Upper lobe of left lung (tissue), 6 donors: ENCODE measurements at regions not wholly inside any gene's neighbourhood (a gene's known extent, or its start where the extent isn't known, plus 50 kb on each side); places are given as distances from the start of the nearest gene placed in this dataset.

ENCODE experiments used
- ATAC-seq, 2 donors: fragments of 200-7000 bp; cut with Tn5 transposase; one replicate each; pipeline ENCODE4 v1.9.1; 2022; ENCODE audit warnings: mild to moderate bottlenecking in 2 of 2, moderate library complexity in 2 of 2; ENCODE audit not compliant: low FRiP score in 2 of 2
- DNase-seq, 2 donors: peaks; one replicate each; pipeline ENCODE4 v3.0.0-alpha.2; 2019 to 2020
- H3K27ac ChIP-seq, 4 donors: fragments of 200-600 bp; sonication (generic); one replicate each; pipeline ENCODE4 v1.5.1; 2016 to 2019
- H3K27me3 ChIP-seq, 4 donors: fragments of 200-600 bp; sonication (generic); one replicate each; pipeline ENCODE4 v1.5.1; 2017 to 2019
- H3K36me3 ChIP-seq, 4 donors: fragments of 200-600 bp; sonication (generic); one replicate each; pipeline ENCODE4 v1.5.1; 2016 to 2019
- H3K4me1 ChIP-seq, 4 donors: fragments of 200-600 bp; sonication (generic); one replicate each; pipeline ENCODE4 v1.5.1; 2018 to 2019
- H3K4me3 ChIP-seq, 4 donors: fragments of 200-600 bp; sonication (generic); one replicate each; pipeline ENCODE4 v1.5.1; 2017 to 2019; ENCODE audit warnings: mild to moderate bottlenecking in 2 of 4, moderate library complexity in 1 of 4
- H3K9me3 ChIP-seq, 4 donors: fragments of 200-600 bp; sonication (generic); one replicate each; pipeline ENCODE4 v1.5.1; 2018 to 2019
- EP300 ChIP-seq, 4 donors: sonication (generic); formaldehyde crosslinking; IDR thresholded peaks; one replicate each; pipeline ENCODE4 v1.5.1; 2017; ENCODE audit warnings: antibody characterized with exemption in 4 of 4, control low read depth in 2 of 4
- POLR2A ChIP-seq, 4 donors: fragments of 450-650 bp; IDR thresholded peaks; one replicate each; pipeline ENCODE4 v1.5.1; 2016 to 2017; ENCODE audit warnings: antibody characterized with exemption in 4 of 4, mild to moderate bottlenecking in 2 of 4
- POLR2AphosphoS5 ChIP-seq, 2 donors: sonication (generic); formaldehyde crosslinking; IDR thresholded peaks; one replicate each; pipeline ENCODE4 v1.5.1; 2017; ENCODE audit warnings: antibody characterized with exemption in 2 of 2
- WGBS, 2 donors: methylation state at CpG; one replicate each; pipeline ENCODE4 v1.1.5; 2017 to 2018; 5-methylcytosine and 5-hydroxymethylcytosine counted together
- TF ChIP-seq, protein P1 (sequence below), 6 experiments: fragments of 450-650 bp in 4 of 6; fragments of 200-600 bp in 2 of 6; sonication (generic) in 2 of 6; IDR thresholded peaks; one replicate each; pipeline ENCODE4 v1.5.1; 2016 to 2019; ENCODE audit warnings: antibody characterized with exemption in 6 of 6
- donor health status: DM: no; HTN: no; CAD: no; lungs with moderate emphysema.
- donor health status: DM: no; HTN: yes; CAD: no; lungs with severe emphysema.

DNA sequence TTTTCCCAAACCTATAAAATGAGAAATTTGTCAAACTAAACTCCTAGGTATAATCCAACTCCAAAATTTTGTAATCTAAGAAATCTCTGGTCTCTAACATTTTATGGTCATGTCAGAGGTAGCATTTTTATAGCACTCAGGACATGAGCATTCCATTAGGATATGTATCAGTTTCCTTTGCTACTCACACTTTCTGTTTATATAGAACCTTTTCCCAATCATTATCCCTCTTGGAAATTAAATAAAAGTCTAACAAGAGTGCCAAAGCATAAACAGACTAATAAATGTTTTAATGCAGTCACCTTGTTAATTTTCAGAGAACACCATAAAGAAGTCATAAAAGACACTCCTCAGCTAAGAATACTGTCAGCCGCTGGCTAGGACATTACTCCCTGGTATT lies 300.0 kb upstream of the CWC22 start:
- H3K27ac ChIP-seq: no peak overlapping the region
- no peaks in the 10 kb centered on the region for H3K27me3 ChIP-seq
- TF ChIP-seq POLR2AphosphoS5 (IDR thresholded peaks at IDR 0.05) (no peak), EP300 (IDR thresholded peaks at IDR 0.05) (no peak), POLR2A (IDR thresholded peaks at IDR 0.05) (no peak)
- TF ChIP-seq, protein P1, sequence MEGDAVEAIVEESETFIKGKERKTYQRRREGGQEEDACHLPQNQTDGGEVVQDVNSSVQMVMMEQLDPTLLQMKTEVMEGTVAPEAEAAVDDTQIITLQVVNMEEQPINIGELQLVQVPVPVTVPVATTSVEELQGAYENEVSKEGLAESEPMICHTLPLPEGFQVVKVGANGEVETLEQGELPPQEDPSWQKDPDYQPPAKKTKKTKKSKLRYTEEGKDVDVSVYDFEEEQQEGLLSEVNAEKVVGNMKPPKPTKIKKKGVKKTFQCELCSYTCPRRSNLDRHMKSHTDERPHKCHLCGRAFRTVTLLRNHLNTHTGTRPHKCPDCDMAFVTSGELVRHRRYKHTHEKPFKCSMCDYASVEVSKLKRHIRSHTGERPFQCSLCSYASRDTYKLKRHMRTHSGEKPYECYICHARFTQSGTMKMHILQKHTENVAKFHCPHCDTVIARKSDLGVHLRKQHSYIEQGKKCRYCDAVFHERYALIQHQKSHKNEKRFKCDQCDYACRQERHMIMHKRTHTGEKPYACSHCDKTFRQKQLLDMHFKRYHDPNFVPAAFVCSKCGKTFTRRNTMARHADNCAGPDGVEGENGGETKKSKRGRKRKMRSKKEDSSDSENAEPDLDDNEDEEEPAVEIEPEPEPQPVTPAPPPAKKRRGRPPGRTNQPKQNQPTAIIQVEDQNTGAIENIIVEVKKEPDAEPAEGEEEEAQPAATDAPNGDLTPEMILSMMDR (IDR thresholded peaks at IDR 0.05): no peak
- H3K4me3 ChIP-seq: no peak overlapping the region
- H3K4me1 ChIP-seq: no peaks in the 10 kb centered on the region
- H3K36me3 ChIP-seq: no peaks in the 10 kb centered on the region
- ATAC-seq (no peak), DNase-seq (no peak)
- 97 to 98% methylated on average over 1 of the region's 1 CpG for WGBS, 2 donors
- H3K9me3 ChIP-seq: no peaks in the 10 kb centered on the region

DNA sequence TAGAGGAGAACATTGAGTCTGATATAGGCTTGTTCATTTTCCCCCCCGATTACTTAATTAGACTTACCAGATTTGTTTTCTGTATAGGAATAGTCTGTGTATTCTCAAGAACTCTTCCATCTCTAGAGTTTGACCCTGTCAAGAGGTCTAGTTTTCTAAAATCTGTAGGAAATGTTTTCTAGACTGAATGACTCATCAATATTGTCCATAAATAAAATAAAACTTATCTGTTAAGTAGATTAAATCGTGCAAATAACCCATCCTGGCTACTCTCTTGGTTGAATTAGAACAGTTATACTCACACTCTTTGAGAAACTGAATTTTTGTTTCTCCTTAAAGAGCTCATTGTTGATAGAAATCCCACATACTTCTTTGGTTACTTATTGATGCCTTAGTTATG lies 299.2 kb upstream of the CWC22 start:
- Histone ChIP-seq H3K4me3 (no peak overlapping the region), H3K36me3 (no peaks in the 10 kb centered on the region), H3K9me3 (no peaks in the 10 kb centered on the region), H3K4me1 (no peaks in the 10 kb centered on the region), H3K27ac (no peak overlapping the region), H3K27me3 (no peaks in the 10 kb centered on the region)
- DNase-seq: no peak
- 70 to 76% methylated on average over 2 of the region's 2 CpGs for WGBS, 2 donors
- TF ChIP-seq POLR2A (IDR thresholded peaks at IDR 0.05) (no peak), EP300 (IDR thresholded peaks at IDR 0.05) (no peak)
- no peak for ATAC-seq

DNA sequence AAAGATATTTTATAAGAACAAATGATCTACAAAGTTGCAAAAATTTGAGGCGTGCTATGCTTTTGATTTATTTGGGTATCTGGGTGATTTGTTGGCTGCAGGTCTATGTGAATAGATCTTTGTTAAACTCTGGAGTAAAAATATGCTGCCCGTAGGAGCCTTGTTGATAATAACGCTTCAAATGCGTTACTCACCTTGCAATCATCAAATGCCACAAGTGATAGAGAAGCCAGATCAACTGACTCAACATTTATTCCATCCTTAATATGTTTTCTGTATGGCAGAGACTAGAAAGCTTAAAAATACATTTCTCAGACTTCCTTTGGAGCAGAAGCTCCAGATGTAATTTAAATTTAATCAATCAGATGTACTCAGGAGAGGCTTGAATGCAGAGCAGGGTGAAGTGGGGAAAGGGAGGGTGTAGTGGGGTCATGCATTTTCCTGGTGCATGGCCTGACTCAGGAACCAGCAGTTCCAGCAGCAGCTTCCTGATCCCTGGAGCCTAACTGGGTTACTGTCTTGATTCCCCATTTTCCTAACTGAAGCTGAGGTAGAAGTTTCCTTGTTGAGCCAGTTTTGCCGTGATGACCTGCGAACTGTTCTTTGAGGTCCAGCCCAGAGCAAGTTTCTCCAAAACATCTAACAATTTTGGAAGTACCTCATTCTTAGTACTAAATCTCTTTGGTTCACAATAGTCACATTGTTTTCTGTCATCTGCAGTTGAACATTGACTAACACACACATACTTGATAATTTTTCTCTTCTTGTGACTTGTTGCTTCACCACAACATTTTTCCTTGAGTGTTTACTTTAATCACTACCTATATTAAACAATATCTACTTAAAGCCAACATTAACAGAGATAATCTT lies 284.7 kb upstream of the CWC22 start:
- no peak for ATAC-seq
- no peaks in the 10 kb centered on the region for H3K9me3 ChIP-seq
- no peak overlapping the region for H3K27ac ChIP-seq
- no peak overlapping the region for H3K4me3 ChIP-seq
- TF ChIP-seq POLR2AphosphoS5 (IDR thresholded peaks at IDR 0.05): no peak
- TF ChIP-seq, protein P1 (IDR thresholded peaks at IDR 0.05): no peak
- no peak for TF ChIP-seq EP300 (IDR thresholded peaks at IDR 0.05)
- TF ChIP-seq POLR2A (IDR thresholded peaks at IDR 0.05): no peak
- no peaks in the 10 kb centered on the region for H3K4me1 ChIP-seq
- H3K27me3 ChIP-seq: no peaks in the 10 kb centered on the region
- 71 to 83% methylated on average over 6 of the region's 6 CpGs for WGBS, 2 donors
- no peak for DNase-seq
- no peaks in the 10 kb centered on the region for H3K36me3 ChIP-seq

DNA sequence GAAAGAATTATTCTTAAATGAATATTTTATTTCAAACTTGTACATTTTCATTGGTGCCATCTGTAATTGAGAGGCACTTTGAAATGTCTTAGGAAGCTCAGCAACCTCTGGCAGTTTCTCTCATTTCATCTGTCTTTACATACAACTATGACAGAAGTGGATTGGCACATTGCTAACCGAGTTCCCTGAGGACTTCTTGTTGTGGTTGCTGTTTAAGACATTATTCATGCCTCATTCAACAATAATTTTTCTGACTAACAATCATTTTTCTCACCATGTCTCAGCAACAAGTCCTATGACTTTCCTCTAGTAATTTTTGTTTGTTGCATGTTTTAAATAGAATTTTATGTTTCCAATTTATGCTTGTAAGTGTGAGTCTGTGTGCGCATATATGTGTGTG lies 284.0 kb upstream of the CWC22 start:
- Histone ChIP-seq H3K27me3 (no peaks in the 10 kb centered on the region), H3K27ac (no peak overlapping the region), H3K9me3 (no peaks in the 10 kb centered on the region), H3K36me3 (no peaks in the 10 kb centered on the region), H3K4me3 (no peak overlapping the region), H3K4me1 (no peaks in the 10 kb centered on the region)
- WGBS, 2 donors: 29 to 52% methylated on average over 2 of the region's 2 CpGs
- DNase-seq: no peak
- TF ChIP-seq EP300 (IDR thresholded peaks at IDR 0.05) (no peak), POLR2AphosphoS5 (IDR thresholded peaks at IDR 0.05) (no peak), POLR2A (IDR thresholded peaks at IDR 0.05) (no peak)
- TF ChIP-seq, protein P1 (IDR thresholded peaks at IDR 0.05): no peak
- no peak for ATAC-seq

DNA sequence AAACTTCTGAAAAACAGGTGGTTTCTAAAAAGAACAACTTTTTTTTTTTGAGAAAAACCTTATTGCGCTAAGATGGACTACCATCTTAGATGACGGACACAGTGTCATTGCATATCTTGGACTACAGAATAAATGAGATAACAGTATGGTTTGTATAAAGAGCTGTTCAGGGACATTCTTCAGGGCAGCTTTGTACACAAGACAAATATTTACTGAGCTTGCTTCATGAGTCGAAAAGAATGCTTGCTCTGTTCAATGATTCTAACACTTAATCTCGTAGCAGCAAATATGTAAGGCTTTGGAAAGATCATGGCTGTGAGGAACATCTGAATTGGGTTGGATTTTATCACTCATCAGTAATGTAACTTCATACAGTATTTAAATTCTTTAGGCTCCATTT lies 282.5 kb upstream of the CWC22 start:
- H3K9me3 ChIP-seq: no peaks in the 10 kb centered on the region

More for the DNA sequence above, 282.5 kb upstream of the CWC22 start:
- no peak overlapping the region for H3K4me3 ChIP-seq
- WGBS, 2 donors: 50 to 58% methylated on average over 4 of the region's 4 CpGs
- no peak for TF ChIP-seq EP300 (IDR thresholded peaks at IDR 0.05)
- TF ChIP-seq POLR2AphosphoS5 (IDR thresholded peaks at IDR 0.05): no peak
- TF ChIP-seq, protein P1 (IDR thresholded peaks at IDR 0.05): no peak
- no peak for TF ChIP-seq POLR2A (IDR thresholded peaks at IDR 0.05)
- no peaks in the 10 kb centered on the region for H3K27me3 ChIP-seq
- no peaks in the 10 kb centered on the region for H3K4me1 ChIP-seq
- DNase-seq: no peak
- no peak overlapping the region for H3K27ac ChIP-seq
- ATAC-seq: no peak
- no peaks in the 10 kb centered on the region for H3K36me3 ChIP-seq
